ENCODE measurements at regions not wholly inside any gene's neighbourhood (a gene's known extent, or its start where the extent isn't known, plus 50 kb on each side); places are given as distances from the start of the nearest gene placed in this dataset.

- no peak overlapping the region for H3K27ac ChIP-seq
- no peak overlapping the region for H3K4me3 ChIP-seq
- no peak for DNase-seq (ENCODE audit: low spot score in 2 of 2)
- H3K9me3 ChIP-seq = no peaks in the 10 kb centered on the region
- H3K27me3 ChIP-seq = no peaks in the 10 kb centered on the region
- no peaks in the 10 kb centered on the region for H3K4me1 ChIP-seq
- TF ChIP-seq CTCF (IDR thresholded peaks at IDR 0.05) (no peak), POLR2A (IDR thresholded peaks at IDR 0.05) (no peak), POLR2AphosphoS5 (IDR thresholded peaks at IDR 0.05) (no peak)
- intact Hi-C loops (cut with DNase I; ENCODE audit: low total_unique reads) = no loop called here
- no peaks in the 10 kb centered on the region for H3K36me3 ChIP-seq
Measured at GRCh38 chr2:59806486-59806885, 747.0 kb downstream of the BCL11A start.

GRCh38 chr2:59804732-59805131, 748.7 kb downstream of the BCL11A start:
- DNase-seq (ENCODE audit: low spot score in 2 of 2) = no peak
- H3K36me3 ChIP-seq = no peaks in the 10 kb centered on the region
- TF ChIP-seq POLR2A (IDR thresholded peaks at IDR 0.05) (no peak), POLR2AphosphoS5 (IDR thresholded peaks at IDR 0.05) (no peak), CTCF (IDR thresholded peaks at IDR 0.05) (no peak)
- intact Hi-C loops (cut with DNase I; ENCODE audit: low total_unique reads) = no loop called here
- H3K9me3 ChIP-seq = no peaks in the 10 kb centered on the region
- H3K4me3 ChIP-seq = no peak overlapping the region
- H3K27me3 ChIP-seq = no peaks in the 10 kb centered on the region
- no peaks in the 10 kb centered on the region for H3K4me1 ChIP-seq
- no peak overlapping the region for H3K27ac ChIP-seq

GRCh38 chr2:59803586-59803985, 749.9 kb downstream of the BCL11A start:
- Histone ChIP-seq H3K27me3 (no peaks in the 10 kb centered on the region), H3K4me3 (no peak overlapping the region), H3K36me3 (no peaks in the 10 kb centered on the region), H3K9me3 (no peaks in the 10 kb centered on the region), H3K27ac (no peak overlapping the region), H3K4me1 (no peaks in the 10 kb centered on the region)
- no peak for TF ChIP-seq CTCF (IDR thresholded peaks at IDR 0.05)
- TF ChIP-seq POLR2AphosphoS5 (IDR thresholded peaks at IDR 0.05) = no peak
- no peak for TF ChIP-seq POLR2A (IDR thresholded peaks at IDR 0.05)
- intact Hi-C loops (cut with DNase I; ENCODE audit: low total_unique reads) = no loop called here
- no peak for DNase-seq (ENCODE audit: low spot score in 2 of 2)

GRCh38 chr2:59798687-59799232, 754.7 kb downstream of the BCL11A start:
- TF ChIP-seq POLR2AphosphoS5 (IDR thresholded peaks at IDR 0.05) = no peak
- Histone ChIP-seq H3K4me3 (no peak overlapping the region), H3K9me3 (peaks cover 0 to 7% of the 10 kb centered on the region in 2 donors), H3K27ac (no peak overlapping the region), H3K4me1 (no peaks in the 10 kb centered on the region), H3K27me3 (no peaks in the 10 kb centered on the region), H3K36me3 (no peaks in the 10 kb centered on the region)
- no peak for DNase-seq (ENCODE audit: low spot score in 2 of 2)
- intact Hi-C loops (cut with DNase I; ENCODE audit: low total_unique reads) = loop anchor here (5.0 kb wide), 1 partner anchor 351 kb away; no protein-coding TSS in a partner anchor

GRCh38 chr2:59791004-59791618, 762.3 kb downstream of the BCL11A start:
- DNase-seq (ENCODE audit: low spot score in 2 of 2) = no peak
- no peaks in the 10 kb centered on the region for H3K36me3 ChIP-seq
- peaks cover 0 to 10% of the 10 kb centered on the region in 2 donors for H3K9me3 ChIP-seq
- TF ChIP-seq POLR2AphosphoS5 (IDR thresholded peaks at IDR 0.05) (no peak), CTCF (IDR thresholded peaks at IDR 0.05) (no peak), POLR2A (IDR thresholded peaks at IDR 0.05) (no peak)
- H3K4me3 ChIP-seq = no peak overlapping the region
- H3K27ac ChIP-seq = no peak overlapping the region
- H3K27me3 ChIP-seq = no peaks in the 10 kb centered on the region
- H3K4me1 ChIP-seq = no peaks in the 10 kb centered on the region
- intact Hi-C loops (cut with DNase I; ENCODE audit: low total_unique reads) = no loop called here
